NCI-H1694 (cell line): ENCODE measurements at regions not wholly inside any gene's neighbourhood (a gene's known extent, or its start where the extent isn't known, plus 50 kb on each side); places are given as distances from the start of the nearest gene placed in this dataset.
A peak's percentile ranks its signal among the peaks of the same experiment; 100 is the strongest.

Source experiments
- DNase-seq: peaks from one replicate; lab custom pipeline; 2025; lab: John Stamatoyannopoulos, UW

DNA sequence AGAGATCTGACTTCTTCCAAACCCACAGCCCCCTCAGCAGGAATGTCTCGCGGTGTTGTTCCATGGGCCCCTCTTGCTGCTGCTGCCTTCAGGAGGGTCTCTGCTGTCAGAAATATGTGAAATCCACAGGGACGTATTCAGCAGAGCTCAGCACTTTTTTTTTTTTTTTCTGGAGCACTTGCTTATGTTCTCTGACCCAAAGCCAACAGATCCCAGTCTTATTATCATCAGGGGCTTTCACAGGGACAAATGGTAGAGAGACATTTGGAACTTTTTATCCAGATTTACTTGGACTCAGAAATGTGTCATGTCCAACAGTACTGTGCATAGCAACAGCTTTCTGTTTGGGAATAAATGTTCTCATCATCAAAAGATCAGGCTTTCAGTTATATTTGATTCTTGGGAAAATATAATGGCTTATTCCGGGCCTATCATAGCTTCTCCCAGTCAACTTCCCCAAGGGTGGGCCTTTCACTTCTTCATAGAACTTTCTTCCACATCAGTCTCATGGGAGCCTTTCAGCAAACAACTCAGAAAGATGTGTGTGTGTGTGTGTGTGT lies 332.7 kb downstream of the ZNF536 start:
- DNase-seq = no peak

GRCh38 chr19:30703645-30704044 lies 331.5 kb downstream of the ZNF536 start:
- no peak for DNase-seq

DNA sequence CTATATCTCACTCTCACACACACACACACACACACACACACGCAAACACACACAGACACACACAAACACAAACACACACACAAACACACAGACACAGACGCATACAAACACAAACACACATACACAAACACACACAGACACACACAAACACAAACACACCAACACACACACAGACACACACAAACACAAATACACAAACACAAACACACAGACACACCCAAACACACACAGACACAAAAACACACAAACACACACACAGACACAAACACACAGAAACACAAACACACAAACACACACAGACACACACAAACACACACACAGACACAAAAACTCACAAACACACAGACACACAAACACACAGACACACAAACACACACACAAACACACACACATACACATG lies 329.0 kb downstream of the ZNF536 start:
- no peak for DNase-seq

DNA sequence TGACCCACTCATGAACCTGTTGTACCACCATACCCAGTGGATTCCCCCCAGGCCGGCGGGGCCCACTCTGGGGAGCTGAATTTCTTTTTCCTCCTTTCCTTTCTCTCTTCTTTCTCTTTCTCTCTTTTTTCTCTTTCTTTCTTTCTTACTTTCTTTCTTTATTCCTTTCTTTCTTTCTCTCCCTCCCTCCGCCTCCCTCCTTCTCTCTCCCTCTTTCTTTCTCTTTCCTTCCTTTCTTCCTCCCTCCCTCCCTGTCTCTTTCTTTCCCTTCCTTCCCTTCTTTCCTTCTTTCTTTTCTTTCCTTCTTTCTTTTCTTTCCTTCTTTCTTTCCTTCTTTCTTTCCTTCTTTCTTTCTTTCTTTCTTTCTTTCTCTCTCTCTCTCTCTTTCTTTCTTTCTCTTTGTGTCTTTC lies 327.7 kb downstream of the ZNF536 start:
- no peak for DNase-seq

DNA sequence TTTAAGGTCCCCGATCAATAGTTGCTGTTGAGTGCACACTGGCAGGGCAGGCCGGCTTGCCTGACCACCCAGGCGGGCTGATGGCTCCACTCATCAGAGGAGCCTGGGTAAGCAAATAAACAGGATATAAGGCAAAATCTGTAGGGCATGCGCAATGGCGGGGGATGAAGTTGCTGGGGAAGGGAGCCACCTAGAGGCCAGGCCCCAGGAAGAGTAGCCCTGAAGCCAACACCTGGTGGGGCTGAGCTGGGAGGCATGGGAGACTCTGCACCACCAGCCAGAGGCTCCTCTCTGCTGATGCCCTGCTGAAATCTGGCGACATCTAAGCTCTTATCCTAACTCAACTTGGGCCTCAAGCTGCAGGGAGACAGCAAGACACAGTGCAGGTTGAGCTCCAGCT lies 324.3 kb downstream of the ZNF536 start:
- DNase-seq = no peak

DNA sequence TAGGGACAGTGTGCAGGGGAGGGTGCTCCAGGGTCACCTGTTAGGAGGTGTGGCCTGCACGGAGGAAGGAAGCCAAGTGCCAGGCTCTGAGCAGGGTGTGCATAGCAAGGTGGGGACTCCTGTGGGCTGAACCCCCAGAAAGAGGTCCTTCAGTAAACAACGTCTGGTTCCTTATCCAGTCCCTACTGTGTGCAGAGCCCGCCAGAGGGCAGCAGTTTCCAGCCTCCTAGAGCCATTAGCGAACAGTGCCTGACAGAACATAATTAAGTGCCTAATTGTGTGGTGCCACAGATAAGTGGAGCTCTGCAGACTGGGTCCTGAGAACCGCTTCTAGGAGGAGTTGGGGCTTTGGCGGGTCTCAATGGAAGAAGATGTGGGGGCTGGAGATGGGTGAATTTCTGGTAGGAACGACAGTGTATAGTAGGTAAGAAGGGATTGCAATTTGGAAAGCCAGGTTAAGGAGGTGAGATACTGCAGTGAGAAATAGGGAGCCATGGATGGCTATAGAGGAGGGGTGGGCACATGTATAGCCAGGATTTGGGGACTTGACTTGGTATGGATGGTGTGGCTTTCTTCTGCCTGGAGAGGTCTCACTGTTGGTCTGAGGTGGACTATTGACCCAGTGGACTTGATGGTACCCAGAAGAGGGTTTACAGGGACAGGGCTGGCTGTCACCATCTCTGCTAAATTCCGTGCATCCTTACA lies 323.1 kb downstream of the ZNF536 start:
- no peak for DNase-seq

DNA sequence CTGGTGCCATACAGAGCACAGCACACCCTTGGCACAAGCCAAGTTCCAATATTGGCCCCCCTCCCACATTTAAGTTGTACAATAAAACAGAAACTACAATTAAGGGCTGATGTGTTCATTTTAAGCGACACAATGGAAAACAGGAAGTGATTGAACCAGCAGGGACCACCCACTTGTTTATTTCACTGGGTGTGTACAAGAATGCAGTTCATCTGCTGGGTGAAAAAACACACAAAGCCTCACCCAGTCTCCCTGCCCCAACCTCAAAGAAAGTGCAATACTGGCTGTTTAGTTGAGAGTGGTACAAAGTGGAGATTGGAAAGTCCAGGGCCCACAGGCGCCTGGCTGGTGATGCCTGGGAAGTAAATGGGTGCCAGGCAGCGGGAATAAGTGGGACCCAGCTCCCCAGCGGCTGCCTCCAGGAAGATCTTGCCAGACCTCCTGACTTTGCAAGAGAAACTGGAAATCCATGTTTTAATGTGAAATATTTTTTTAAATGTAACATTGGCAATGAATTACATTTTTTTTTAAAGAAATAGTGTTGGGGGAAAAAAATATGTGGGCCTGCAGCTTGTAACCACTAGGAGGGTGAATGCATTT lies 322.1 kb downstream of the ZNF536 start:
- no peak for DNase-seq

GRCh38 chr19:30692879-30693503 lies 320.8 kb downstream of the ZNF536 start:
- DNase-seq = no peak

- peak; percentile 11 for DNase-seq
Measured at GRCh38 chr19:30692181-30692811, 320.1 kb downstream of the ZNF536 start.

- DNase-seq = no peak
Measured at GRCh38 chr19:30691819-30692166, 319.6 kb downstream of the ZNF536 start.

DNA sequence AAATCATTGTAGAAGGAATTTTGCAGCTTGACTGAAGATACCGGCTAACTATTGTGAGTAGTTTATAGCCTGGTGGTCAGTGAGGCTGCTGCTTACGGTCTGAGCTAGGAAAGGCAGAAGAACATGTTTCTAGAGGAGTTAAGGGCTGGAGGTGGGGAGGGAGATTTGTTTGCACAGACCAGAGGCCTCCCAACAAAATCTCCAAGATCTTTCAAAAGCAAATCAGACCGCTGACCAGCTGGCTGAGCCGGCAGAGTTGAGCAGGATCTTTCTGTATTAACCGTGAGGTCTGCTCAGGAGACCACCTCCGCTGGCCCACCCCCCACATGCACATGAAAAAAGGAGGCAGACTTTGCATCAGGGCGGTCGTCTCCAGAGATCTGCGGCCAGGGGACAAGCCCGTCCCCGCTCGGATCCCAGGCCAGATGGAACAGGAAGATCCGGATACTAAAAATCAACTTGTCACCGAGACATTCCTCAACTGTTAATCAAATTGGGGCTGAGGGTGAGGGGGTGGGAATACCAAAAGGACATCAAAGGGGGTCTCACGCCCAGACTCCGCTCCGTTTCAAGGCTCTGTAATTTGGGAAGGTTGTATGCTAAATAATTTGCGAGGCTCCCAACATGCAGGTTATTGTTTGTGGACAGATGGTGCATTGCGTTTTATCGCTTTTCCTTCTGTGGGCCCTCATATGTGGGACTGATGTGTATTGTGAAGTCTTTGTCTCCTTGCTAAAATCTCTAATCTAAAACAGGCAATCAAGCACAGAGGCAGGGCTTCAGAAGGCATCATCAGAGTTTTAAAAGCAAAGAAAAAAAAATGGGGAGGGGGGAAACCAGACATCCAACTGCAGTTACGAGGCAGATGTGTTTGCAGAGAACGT lies 319.0 kb downstream of the ZNF536 start:
- DNase-seq = no peak

- DNase-seq = no peak
Measured at GRCh38 chr19:30690525-30690924, 318.3 kb downstream of the ZNF536 start.

GRCh38 chr19:30689474-30689873 lies 317.3 kb downstream of the ZNF536 start:
- DNase-seq = no peak

DNA sequence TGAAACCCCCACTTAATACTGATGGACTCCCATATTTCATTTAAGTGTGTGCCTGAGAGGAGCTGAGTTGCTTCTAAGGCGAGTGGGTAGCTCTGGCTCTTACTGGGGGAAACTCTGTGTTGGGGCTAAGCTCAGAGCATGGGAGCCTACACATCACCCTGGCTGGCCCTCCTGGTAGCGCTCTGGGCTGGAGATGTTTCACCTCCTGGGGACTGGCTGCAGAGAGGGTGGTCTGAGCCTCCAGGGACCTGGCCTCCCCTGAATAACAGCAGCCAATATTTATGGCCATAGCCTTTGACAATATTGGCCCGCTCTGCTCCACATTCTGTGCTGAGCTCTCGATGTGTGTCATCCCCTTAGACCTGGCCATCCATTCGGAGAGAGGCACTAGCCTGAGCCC lies 316.5 kb downstream of the ZNF536 start:
- no peak for DNase-seq

GRCh38 chr19:30686826-30687566 lies 314.8 kb downstream of the ZNF536 start:
- no peak for DNase-seq

GRCh38 chr19:30686176-30686820 lies 314.1 kb downstream of the ZNF536 start:
- no peak for DNase-seq

DNA sequence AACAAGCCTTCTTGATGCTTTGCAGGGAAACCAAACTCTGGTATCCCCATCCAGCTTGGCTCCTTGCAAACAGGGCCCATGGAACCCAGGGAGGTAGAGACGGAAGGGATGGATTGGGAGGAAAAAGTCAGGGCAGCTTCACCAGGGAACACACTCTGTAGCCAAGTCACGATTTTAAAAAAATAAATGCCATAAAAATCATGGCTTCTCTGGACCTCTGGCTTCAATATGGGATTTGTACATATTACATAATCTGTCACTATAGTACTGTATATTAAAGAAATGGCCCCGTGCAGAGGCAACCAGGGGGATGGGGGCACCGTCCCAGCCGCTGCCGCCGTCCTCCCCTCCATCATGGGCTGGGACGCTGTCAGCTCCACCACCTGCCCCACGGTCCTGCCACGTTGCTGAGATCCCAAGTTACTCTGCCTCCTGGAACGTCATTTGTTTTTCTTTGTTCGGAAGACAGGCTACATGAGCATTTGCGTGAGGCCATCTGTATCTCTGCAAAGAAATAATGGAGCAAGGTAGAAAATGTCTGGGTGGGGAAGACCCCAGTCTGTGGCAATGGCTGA lies 313.3 kb downstream of the ZNF536 start:
- DNase-seq = no peak

GRCh38 chr19:30684613-30685012 lies 312.4 kb downstream of the ZNF536 start:
- no peak for DNase-seq

DNA sequence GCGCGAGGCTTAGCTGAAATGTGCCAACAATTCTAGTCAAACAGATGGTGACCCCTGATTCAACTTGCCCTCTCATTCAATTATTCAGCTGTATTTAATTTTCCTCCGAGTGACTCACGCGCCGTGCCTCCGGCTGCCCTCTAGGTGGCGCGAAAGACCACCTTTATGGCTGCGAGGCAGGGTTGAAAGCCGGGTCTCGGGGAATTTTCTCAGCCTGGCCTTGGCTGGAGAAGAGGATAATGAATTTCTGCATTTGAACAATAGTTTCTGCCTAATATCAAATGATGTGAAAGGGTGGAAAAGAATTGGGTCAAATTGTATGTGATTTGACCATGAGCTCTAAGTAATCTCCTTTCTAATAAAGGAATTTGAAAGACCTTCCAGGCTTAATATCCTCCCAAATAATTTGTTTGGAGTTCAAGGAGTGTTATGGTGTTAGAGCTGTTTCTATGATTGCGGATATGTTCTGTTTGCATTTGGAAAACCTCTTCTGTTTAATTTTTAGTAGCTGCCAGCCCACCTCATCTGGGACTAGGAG lies 310.9 kb downstream of the ZNF536 start:
- DNase-seq = peak; percentile 78
